C4-2B (cell line): ENCODE measurements at regions not wholly inside any gene's neighbourhood (a gene's known extent, or its start where the extent isn't known, plus 50 kb on each side); places are given as distances from the start of the nearest gene placed in this dataset.
A peak's percentile ranks its signal among the peaks of the same experiment; 100 is the strongest.

Experiments used
- H3K27ac ChIP-seq: fragments of 450-650 bp; 2 replicates; pipeline ENCODE4 v1.5.1; 2017
- ZFX ChIP-seq: fragments of 450-650 bp; IDR thresholded peaks from 2 replicates; pipeline ENCODE4 v1.6.1; 2017
- TF ChIP-seq, protein P1 (sequence below): fragments of 450-650 bp; conservative IDR thresholded peaks from 2 replicates; pipeline ENCODE4 v1.5.1; 2017; ENCODE audit warnings: mild to moderate bottlenecking

DNA sequence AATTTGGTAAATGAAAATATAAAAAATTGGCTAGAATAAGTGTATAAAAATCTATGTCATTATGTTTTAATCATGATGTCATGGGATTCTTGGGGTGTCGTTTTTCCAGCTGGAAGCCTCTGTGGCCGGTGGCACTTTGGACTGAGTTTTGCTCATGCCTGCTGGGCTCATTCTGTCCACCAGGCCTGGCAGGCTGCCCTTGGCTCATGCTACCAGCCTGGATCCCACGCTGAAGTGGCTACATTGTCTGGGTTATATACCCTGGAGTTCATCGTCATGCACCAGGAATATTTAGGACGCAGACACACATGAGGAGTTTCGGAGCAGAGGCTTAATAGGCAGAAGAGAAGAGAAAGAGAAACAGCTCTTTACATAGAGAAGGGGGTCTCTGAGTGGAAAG, 1913.7 kb upstream of the WWC1 start:
- TF ChIP-seq ZFX: no peak
- TF ChIP-seq, protein P1, sequence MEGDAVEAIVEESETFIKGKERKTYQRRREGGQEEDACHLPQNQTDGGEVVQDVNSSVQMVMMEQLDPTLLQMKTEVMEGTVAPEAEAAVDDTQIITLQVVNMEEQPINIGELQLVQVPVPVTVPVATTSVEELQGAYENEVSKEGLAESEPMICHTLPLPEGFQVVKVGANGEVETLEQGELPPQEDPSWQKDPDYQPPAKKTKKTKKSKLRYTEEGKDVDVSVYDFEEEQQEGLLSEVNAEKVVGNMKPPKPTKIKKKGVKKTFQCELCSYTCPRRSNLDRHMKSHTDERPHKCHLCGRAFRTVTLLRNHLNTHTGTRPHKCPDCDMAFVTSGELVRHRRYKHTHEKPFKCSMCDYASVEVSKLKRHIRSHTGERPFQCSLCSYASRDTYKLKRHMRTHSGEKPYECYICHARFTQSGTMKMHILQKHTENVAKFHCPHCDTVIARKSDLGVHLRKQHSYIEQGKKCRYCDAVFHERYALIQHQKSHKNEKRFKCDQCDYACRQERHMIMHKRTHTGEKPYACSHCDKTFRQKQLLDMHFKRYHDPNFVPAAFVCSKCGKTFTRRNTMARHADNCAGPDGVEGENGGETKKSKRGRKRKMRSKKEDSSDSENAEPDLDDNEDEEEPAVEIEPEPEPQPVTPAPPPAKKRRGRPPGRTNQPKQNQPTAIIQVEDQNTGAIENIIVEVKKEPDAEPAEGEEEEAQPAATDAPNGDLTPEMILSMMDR: no peak; the same call in 1 of the 2 replicates
- no peak overlapping the region for H3K27ac ChIP-seq

DNA sequence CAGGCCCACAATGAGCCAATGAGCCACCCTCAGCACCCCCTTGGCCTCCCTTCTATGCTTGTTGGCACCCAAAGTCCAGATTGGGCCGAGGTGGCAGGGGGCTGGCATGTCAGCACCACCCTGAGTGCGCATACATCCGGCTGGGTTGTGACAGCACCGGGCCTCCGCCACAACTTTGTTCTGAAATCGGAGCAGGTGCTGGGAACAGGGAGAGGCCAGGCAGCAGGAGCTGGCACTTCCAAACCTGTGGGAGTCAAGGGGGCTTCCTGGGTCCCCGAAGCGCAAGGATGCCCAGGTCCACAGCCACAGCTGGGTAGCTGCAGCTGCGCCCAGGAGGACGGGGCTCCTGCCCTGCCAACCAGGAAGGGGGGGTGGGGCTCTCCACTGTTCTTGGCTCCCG, 1911.9 kb upstream of the WWC1 start:
- TF ChIP-seq ZFX: no peak
- TF ChIP-seq, protein P1: no peak
- H3K27ac ChIP-seq: no peak overlapping the region

DNA sequence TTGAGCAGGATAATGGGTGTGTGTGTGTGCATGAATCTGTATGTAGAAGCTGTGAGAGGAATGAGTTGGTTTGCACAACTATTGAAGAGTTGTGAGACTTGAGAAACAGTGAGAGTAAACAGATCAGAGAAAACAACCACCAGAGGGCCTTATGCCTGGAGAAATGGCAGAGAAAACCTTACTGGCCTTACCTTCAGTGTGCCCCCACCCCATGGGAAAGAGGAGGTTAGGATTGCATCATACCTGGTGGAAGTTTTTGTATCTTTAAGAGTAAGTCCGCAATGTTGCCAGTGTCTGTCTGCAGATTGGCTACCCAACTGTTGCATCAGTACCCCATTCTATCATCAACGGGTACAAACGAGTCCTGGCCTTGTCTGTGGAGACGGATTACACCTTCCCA, 1909.4 kb upstream of the WWC1 start:
- TF ChIP-seq, protein P1: peak; percentile 28
- no peak for TF ChIP-seq ZFX
- no peak overlapping the region for H3K27ac ChIP-seq

DNA sequence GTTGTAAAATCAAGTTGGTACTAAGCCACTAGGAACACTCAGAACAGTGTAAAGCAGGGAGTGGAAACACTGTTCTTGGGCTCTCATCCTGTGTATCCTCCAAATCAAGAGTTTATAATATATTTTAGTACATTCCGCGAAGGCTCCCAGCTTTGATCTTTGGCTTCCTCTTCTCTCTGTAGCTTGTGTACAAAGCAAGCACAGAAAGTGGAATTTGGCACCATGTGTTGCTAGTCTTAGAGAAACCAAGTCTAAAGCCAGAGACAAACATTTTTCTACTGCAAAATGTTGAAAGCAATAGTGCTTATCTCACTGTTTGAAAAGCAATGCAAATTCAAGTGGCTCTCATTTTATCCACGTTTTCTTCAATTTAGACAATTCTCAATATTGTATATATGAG, 1893.3 kb upstream of the WWC1 start:
- TF ChIP-seq ZFX: no peak
- TF ChIP-seq, protein P1: no peak
- H3K27ac ChIP-seq: no peak overlapping the region

DNA sequence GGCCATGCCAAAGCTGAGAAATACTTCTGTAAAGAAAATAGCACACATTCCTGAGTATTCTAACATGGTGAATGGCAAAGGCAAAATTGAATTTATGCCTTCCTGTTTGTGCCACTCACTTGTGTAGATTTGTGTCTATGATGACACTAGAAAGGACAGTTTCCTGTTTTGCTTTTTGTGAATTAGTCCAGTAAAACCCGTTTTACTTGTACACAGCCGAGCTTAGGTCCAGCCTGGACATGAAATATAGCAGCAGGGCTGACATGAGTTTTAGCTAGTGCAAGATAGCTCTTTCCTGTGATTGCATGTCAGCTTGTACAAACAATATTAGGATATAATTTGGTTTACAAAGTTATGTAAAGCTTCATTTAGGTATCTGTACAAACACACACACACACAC, 1891.7 kb upstream of the WWC1 start:
- no peak overlapping the region for H3K27ac ChIP-seq
- TF ChIP-seq, protein P1: no peak
- TF ChIP-seq ZFX: no peak

DNA sequence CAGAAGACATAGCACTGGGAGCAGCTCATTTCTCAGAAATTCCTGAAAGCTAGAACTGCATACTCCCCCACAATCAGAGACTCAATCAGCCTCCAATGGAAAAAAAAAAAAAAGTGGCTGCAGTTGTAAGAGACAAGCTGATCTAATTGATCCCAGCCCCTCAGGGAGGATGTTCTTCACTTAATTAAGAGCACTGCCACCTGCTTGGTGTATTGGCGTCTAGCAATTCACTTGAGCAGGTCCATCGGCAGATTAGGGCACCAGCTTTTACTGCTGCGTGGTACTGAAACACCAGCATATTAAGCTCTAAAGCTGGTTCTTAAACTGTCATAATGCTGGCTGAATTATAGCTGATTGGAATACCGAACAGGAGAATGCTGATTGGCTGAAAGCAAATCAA, 1890.1 kb upstream of the WWC1 start:
- no peak for TF ChIP-seq ZFX
- TF ChIP-seq, protein P1: no peak
- no peak overlapping the region for H3K27ac ChIP-seq

DNA sequence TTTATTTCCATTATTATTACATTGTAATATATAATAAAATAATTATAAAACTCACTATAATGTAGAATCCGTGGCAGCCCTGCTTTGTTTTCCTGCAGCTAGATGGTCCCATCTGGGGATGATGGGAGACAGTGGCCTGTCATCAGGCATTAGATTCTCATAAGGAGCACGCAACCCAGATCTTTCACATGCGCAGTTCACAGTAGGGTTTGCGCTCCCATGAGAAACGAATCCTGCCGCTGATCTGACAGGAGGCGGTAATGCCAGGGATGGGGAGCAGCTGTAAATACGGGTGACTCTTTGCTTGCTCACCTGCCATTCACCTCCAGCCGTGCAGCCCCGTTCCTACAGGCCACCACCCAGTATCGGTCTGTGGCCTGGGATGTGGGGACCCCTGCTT, 1879.3 kb upstream of the WWC1 start:
- no peak overlapping the region for H3K27ac ChIP-seq
- no peak for TF ChIP-seq ZFX
- TF ChIP-seq, protein P1: no peak
